H1 (cell line): ENCODE measurements at regions not wholly inside any gene's neighbourhood (a gene's known extent, or its start where the extent isn't known, plus 50 kb on each side); places are given as distances from the start of the nearest gene placed in this dataset.

Experiments
- BCL11A ChIP-seq, 2 experiments: IDR thresholded peaks; one replicate each; pipeline ENCODE4 v1.6.1; 2011; ENCODE audit warnings: low read depth in 2 of 2, low read length in 2 of 2, mild to moderate bottlenecking in 2 of 2
- CBX8 ChIP-seq: fragments of 300-800, 300-1000 bp; sonication (generic); IDR thresholded peaks from 2 replicates; pipeline ENCODE4 v1.7.1; 2016; ENCODE audit warnings: low read depth, low read length, borderline replicate concordance
- CHD2 ChIP-seq: IDR thresholded peaks from 2 replicates; pipeline ENCODE4 v1.6.1; 2012; ENCODE audit warnings: low read length, improper control_type of control experiment
- CTCF ChIP-seq, 3 experiments: IDR thresholded peaks; 1 replicate in 2 of 3; 2 replicates in 1 of 3; pipeline versions ENCODE4 v1.5.1 to v1.6.1; 2011; ENCODE audit warnings: low read length in 3 of 3, mild to moderate bottlenecking in 3 of 3, inconsistent platforms in 2 of 3, low read depth in 1 of 3, moderate library complexity in 1 of 3; ENCODE audit not compliant: insufficient read depth in 1 of 3; ENCODE audit errors: control extremely low read depth in 1 of 3
- JUN ChIP-seq: IDR thresholded peaks from 2 replicates; pipeline ENCODE4 v1.6.1; 2011; ENCODE audit warnings: low read depth, mild to moderate bottlenecking, improper control_type of control experiment, low read length
- TAF1 ChIP-seq: IDR thresholded peaks from 2 replicates; pipeline ENCODE4 v1.6.1; 2011; ENCODE audit warnings: mild to moderate bottlenecking, low read depth, low read length

- TF ChIP-seq CTCF (IDR thresholded peaks at IDR 0.05; ENCODE audit: control extremely low read depth in 1 of 3, insufficient read depth in 1 of 3, low read depth in 1 of 3, low read length in 3 of 3): peak; percentile 71 to 89 (median 79)
- no peak for TF ChIP-seq CHD2
- TF ChIP-seq TAF1: no peak
- TF ChIP-seq JUN: no peak
- TF ChIP-seq BCL11A (IDR thresholded peaks at IDR 0.05; ENCODE audit: low read depth in 2 of 2, low read length in 2 of 2): no peak
- TF ChIP-seq CBX8: no peak
Measured at GRCh38 chr9:1837453-1838084, 177.6 kb upstream of the SMARCA2 start.
